H1 (cell line): ENCODE measurements at regions not wholly inside any gene's neighbourhood (a gene's known extent, or its start where the extent isn't known, plus 50 kb on each side); places are given as distances from the start of the nearest gene placed in this dataset.

Experiments
- CREB1 ChIP-seq: IDR thresholded peaks from 2 replicates; pipeline ENCODE4 v1.6.1; 2012; ENCODE audit warnings: inconsistent platforms
- KDM5A ChIP-seq: fragments of 200-600 bp; IDR thresholded peaks from 2 replicates; pipeline ENCODE4 v1.7.1; 2012; ENCODE audit warnings: mild to moderate bottlenecking, low read length, inconsistent platforms, mixed read lengths
- MAX ChIP-seq: IDR thresholded peaks from 2 replicates; pipeline ENCODE4 v1.6.1; 2012; ENCODE audit warnings: inconsistent platforms

- TF ChIP-seq MAX (no peak), KDM5A (no peak), CREB1 (no peak)
These were observed 279.6 kb upstream of the PITRM1 start (continued) for GRCh38 chr10:3452173-3452626.
